ENCODE measurements at regions not wholly inside any gene's neighbourhood (a gene's known extent, or its start where the extent isn't known, plus 50 kb on each side); places are given as distances from the start of the nearest gene placed in this dataset.

GRCh38 chr18:39661856-39662366 is 2096.3 kb upstream of the CELF4 start:
- Histone ChIP-seq H3K4me3 (replicated peaks in 1 of 3; ENCODE audit: insufficient read depth in 1 of 3, low read depth in 1 of 3, low read length in 3 of 3) (no peak overlapping the region), H3K9ac (replicated peaks; ENCODE audit: extremely low read depth, insufficient read depth, low read length) (no peak overlapping the region), H3K9me1 (replicated peaks; ENCODE audit: control insufficient read depth, extremely low read depth, insufficient read depth, low read length) (no peaks in the 10 kb centered on the region), H3K27ac (ENCODE audit: insufficient read depth, low read depth, low read length) (no peak overlapping the region), H3K4me1 (ENCODE audit: control insufficient read depth, extremely low read depth, insufficient read depth, low read length) (no peaks in the 10 kb centered on the region), H3K27me3 (ENCODE audit: control insufficient read depth in 2 of 2, insufficient read depth in 2 of 2, low read length in 2 of 2) (no peaks in the 10 kb centered on the region), H3K4me2 (ENCODE audit: insufficient read depth, low read length) (no peak overlapping the region), H4K20me1 (replicated peaks; ENCODE audit: control insufficient read depth, extremely low read depth, insufficient read depth, low read length) (no peaks in the 10 kb centered on the region), H3K9me3 (replicated peaks; ENCODE audit: control insufficient read depth, insufficient read depth, low read length) (no peaks in the 10 kb centered on the region), H3K36me3 (ENCODE audit: control insufficient read depth in 2 of 2, extremely low read depth in 1 of 2, insufficient read depth in 2 of 2, low read length in 2 of 2) (no peaks in the 10 kb centered on the region), H2AFZ (ENCODE audit: low read depth, low read length) (no peak overlapping the region), H3K79me2 (ENCODE audit: control insufficient read depth, insufficient read depth, low read length) (no peaks in the 10 kb centered on the region)
- POLR2A ChIA-PET: no interaction called here
- no peak for DNase-seq (ENCODE audit: low read depth, low spot score)
- CTCF ChIA-PET: no interaction called here
- FAIRE-seq: no peak
- BruUV-seq (replicated peaks): no TSS peak
- intact Hi-C loops (cut with micrococcal nuclease) (no loop called here), dilution Hi-C loops (cut with MboI; ENCODE audit: extremely low pct_ligation_motif_present, low sequenced_read_pairs) (no loop called here)
- TF ChIP-seq CTCF (IDR thresholded peaks at IDR 0.05; ENCODE audit: extremely low read depth in 1 of 2, insufficient read depth in 1 of 2, low read depth in 1 of 2, low read length in 2 of 2) (no peak), MYC (IDR thresholded peaks at IDR 0.05; ENCODE audit: low read depth, low read length) (no peak), EZH2 (IDR thresholded peaks at IDR 0.05; ENCODE audit: borderline replicate concordance, low read depth, low read length, severe bottlenecking) (no peak), JUN (IDR thresholded peaks at IDR 0.05; ENCODE audit: borderline replicate concordance, insufficient read depth, insufficient read length, low read depth) (no peak), POLR2A (IDR thresholded peaks at IDR 0.05; ENCODE audit: low read depth, low read length) (no peak), POLR2AphosphoS5 (IDR thresholded peaks at IDR 0.05; ENCODE audit: insufficient read depth, low read depth, low read length) (no peak), MAX (IDR thresholded peaks at IDR 0.05; ENCODE audit: insufficient read depth, insufficient read length) (no peak), GATA2 (IDR thresholded peaks at IDR 0.05; ENCODE audit: insufficient read depth, insufficient read length, low read depth, low read length) (no peak), FOS (IDR thresholded peaks at IDR 0.05; ENCODE audit: borderline replicate concordance, insufficient read depth, low read length) (no peak)

Measured in endothelial cell of umbilical vein (primary cell).